Astrocyte of the cerebellum (primary cell): ENCODE measurements at regions not wholly inside any gene's neighbourhood (a gene's known extent, or its start where the extent isn't known, plus 50 kb on each side); places are given as distances from the start of the nearest gene placed in this dataset.

Experiments used
- DNase-seq: peaks from one replicate; pipeline ENCODE4 v3.0.0-alpha.2; 2011; ENCODE audit warnings: low read depth
- H3K4me3 ChIP-seq: 2 replicates; pipeline ENCODE4 v1.5.1; 2011; ENCODE audit warnings: mild to moderate bottlenecking, low read depth, low read length, moderate library complexity
- in situ Hi-C: cut with HindIII; loops from 2 replicates; pipeline ENCODE4 v1.10.0; 2017; ENCODE audit warnings: low sequenced_read_pairs
- TF ChIP-seq, protein P1 (sequence below): IDR thresholded peaks from 2 replicates; pipeline ENCODE4 v1.5.1; 2012; ENCODE audit warnings: low read length, low read depth, moderate library complexity, mild to moderate bottlenecking; ENCODE audit errors: missing control alignments

DNA sequence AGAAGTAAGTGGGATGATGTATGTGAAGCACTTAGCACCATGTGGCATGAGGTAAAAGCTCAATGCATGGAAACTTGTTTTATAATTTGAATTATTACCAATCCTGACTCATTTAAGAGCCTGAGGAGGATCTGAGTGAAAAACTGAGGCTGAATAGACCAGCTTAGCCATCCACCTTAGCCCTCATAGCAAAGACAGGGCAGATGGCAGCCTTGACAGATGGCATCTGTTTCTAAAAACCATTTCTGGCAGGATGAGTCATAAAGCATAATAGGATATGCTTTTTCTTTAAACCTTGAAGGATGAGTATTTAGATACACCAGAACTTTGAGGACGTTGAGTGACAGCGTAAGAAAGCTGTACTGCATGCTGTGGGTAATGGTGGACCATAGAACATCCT, 61.0 kb upstream of the NAV2 start:
- no peak overlapping the region for H3K4me3 ChIP-seq
- TF ChIP-seq, protein P1, sequence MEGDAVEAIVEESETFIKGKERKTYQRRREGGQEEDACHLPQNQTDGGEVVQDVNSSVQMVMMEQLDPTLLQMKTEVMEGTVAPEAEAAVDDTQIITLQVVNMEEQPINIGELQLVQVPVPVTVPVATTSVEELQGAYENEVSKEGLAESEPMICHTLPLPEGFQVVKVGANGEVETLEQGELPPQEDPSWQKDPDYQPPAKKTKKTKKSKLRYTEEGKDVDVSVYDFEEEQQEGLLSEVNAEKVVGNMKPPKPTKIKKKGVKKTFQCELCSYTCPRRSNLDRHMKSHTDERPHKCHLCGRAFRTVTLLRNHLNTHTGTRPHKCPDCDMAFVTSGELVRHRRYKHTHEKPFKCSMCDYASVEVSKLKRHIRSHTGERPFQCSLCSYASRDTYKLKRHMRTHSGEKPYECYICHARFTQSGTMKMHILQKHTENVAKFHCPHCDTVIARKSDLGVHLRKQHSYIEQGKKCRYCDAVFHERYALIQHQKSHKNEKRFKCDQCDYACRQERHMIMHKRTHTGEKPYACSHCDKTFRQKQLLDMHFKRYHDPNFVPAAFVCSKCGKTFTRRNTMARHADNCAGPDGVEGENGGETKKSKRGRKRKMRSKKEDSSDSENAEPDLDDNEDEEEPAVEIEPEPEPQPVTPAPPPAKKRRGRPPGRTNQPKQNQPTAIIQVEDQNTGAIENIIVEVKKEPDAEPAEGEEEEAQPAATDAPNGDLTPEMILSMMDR: no peak
- DNase-seq: no peak
- in situ Hi-C loops: no loop called here

DNA sequence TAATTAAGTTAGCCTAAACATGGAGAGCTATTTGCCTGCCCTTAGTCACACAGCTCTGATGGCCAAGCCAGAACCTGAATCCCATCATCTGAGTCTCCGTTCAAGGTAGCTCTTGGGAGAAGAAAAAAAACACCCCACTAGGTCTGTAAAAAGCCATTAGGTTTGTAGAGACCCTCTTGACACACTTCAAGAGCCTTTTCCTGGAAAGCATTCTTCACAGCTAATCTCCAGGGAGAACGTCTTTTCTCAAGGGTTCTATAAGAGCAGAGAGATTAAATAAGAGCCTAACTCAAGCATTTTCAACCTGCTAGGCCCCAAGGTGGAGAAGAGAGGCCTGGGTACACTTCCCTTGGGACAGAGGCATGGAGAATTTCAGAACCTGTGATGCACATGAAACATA, 61.6 kb upstream of the NAV2 start:
- TF ChIP-seq, protein P1: no peak
- in situ Hi-C loops: no loop called here
- DNase-seq: no peak
- no peak overlapping the region for H3K4me3 ChIP-seq

DNA sequence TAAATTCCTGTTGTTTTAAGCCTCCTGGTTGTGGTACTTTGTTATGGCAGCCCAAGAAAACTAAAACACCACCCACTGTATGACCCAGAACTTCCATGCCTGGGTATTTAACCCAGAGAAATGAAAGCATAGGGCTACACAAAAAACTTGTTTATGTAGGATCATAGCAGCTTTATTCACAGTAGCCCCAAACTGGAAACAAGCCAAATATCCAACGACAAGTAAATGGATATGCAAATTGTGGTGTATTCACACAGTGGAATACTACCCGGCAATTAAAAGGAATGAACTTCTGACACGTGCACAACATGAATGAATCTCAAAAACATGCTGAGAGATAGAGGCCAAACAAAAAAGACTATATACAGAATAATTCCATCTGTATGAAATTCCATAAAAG, 62.2 kb upstream of the NAV2 start:
- in situ Hi-C loops: no loop called here
- DNase-seq: no peak
- TF ChIP-seq, protein P1: no peak
- H3K4me3 ChIP-seq: no peak overlapping the region

DNA sequence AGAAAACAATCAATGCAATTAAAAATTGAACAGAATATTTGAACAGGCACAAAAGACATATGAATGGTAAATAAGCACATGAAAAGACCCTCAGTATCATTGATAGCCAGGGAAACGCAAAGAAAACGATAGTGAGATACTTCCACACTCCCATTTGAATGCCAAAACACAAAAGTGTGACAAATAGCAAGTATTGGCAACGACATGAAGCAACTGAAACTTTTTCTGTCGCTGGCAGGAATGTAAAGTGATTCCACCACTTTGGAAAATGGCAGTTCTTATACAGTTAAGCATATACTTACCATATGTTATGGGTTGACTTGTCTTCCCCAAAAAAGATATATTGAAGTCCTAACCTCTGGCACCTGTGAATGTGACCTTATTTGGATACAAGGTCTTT, 62.9 kb upstream of the NAV2 start:
- no peak overlapping the region for H3K4me3 ChIP-seq
- TF ChIP-seq, protein P1: no peak
- no peak for DNase-seq
- in situ Hi-C loops: no loop called here

DNA sequence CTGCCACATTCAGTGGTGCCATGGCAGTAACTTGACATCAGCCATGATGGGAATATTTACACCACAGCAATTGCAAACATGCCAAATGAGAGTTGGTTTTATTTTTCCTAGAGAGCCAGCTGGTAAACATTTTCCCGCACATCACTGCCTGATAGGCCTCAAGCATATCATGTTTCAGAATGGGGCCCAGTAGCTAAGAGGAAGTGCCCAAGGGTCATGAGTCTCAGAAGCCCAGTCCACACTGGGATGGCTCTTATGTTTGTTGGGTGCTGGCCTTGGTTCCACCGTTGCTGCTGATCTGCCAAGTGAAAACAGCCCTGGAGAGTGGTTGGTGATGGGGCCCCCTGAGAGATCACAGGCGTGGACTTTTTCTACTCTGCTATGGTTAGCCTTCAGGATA, 64.3 kb upstream of the NAV2 start:
- in situ Hi-C loops: no loop called here
- no peak for DNase-seq
- H3K4me3 ChIP-seq: no peak overlapping the region

DNA sequence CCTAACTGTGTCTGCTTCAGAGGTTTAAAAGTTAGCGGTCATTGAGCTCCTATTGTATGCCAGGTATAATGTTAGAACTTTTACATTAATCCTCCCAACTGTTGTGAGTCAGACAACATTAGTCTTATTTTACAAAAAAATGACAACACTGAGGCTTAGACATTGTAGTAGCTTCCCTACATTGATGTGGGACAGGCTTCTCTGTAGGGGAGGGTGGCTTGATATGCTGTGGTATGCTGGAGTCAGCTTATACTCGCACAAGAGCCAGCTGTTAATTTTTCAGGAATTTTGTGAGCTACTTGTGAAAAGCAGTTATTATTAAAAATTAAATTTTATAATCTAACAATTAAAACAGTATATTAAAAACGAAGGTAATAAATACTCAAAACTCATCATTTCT, 64.8 kb upstream of the NAV2 start:
- in situ Hi-C loops: no loop called here
- TF ChIP-seq, protein P1: no peak

More for the DNA sequence above, 64.3 kb upstream of the NAV2 start:
- TF ChIP-seq, protein P1: no peak

DNA sequence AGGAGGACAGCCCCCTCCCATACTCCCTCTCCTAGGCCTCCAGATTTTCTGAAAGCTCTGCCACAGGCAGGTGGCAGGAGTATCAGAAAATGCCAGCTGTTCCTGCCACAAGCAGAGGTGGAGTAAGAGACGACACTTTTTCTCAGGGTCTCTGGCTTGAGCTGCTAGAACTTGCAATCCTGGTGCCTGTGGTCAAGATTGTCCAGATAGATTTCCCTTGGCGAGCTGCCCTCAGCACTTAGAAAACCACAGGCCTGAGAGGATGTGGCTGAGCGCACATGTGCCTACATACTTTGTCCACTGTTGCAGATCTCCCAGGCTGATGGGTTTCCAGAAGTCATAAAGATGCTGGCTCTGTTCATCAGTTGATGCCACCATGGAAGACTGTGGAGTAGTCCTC, 65.7 kb upstream of the NAV2 start:
- in situ Hi-C loops: no loop called here
- peak; percentile 97 for DNase-seq
- TF ChIP-seq, protein P1: no peak
- H3K4me3 ChIP-seq: no peak overlapping the region

More for the DNA sequence above, 64.8 kb upstream of the NAV2 start:
- H3K4me3 ChIP-seq: no peak overlapping the region
- DNase-seq: no peak
